Motor neuron (in vitro differentiated cells): ENCODE measurements at regions not wholly inside any gene's neighbourhood (a gene's known extent, or its start where the extent isn't known, plus 50 kb on each side); places are given as distances from the start of the nearest gene placed in this dataset.
A peak's percentile ranks its signal among the peaks of the same experiment; 100 is the strongest.

ENCODE experiments used
- ATAC-seq, 8 experiments: fragments of 200-7000 bp; cut with Tn5 transposase; replicated peaks in 6 of 8; 2 replicates each; pipeline ENCODE4 v1.8.0; 2021; ENCODE audit warnings: mild to moderate bottlenecking in 8 of 8, moderate library complexity in 8 of 8
- H3K27ac ChIP-seq, 2 donors: fragments of 250-450 bp; sonication (Bioruptor Pico); 2 replicates each; pipeline ENCODE4 v1.9.0; 2021; ENCODE audit warnings: antibody characterized with exemption in 2 of 2, mild to moderate bottlenecking in 2 of 2, moderate library complexity in 1 of 2
- H3K4me1 ChIP-seq, 2 donors: fragments of 250-450 bp; sonication (Bioruptor Pico); replicated peaks in 1 of 2; 2 replicates each; pipeline ENCODE4 v1.6.1; 2021; ENCODE audit warnings: antibody characterized with exemption in 2 of 2, mild to moderate bottlenecking in 2 of 2, moderate library complexity in 1 of 2
- H3K4me3 ChIP-seq, 5 donors: fragments of 250-450 bp; sonication (Bioruptor Pico); 2 replicates each; pipeline ENCODE4 v1.9.0; 2021; ENCODE audit warnings: antibody characterized with exemption in 5 of 5, mild to moderate bottlenecking in 5 of 5, moderate library complexity in 4 of 5
- WGBS, 10 experiments: fragments of 450-650 bp; shearing (Covaris generic); methylation state at CpG; one replicate each; pipeline ENCODE4 v1.0.0; 2022; 5-methylcytosine and 5-hydroxymethylcytosine counted together
- in situ Hi-C, 9 experiments: fragments of 400-800 bp; cut with MboI; loops; one replicate each; pipeline ENCODE4 v1.15.0; 2021; ENCODE audit warnings: low sequenced_read_pairs in 9 of 9, low pct_unique_long_range_greater_than_20kb in 2 of 9; ENCODE audit not compliant: unreplicated experiment in 9 of 9

DNA sequence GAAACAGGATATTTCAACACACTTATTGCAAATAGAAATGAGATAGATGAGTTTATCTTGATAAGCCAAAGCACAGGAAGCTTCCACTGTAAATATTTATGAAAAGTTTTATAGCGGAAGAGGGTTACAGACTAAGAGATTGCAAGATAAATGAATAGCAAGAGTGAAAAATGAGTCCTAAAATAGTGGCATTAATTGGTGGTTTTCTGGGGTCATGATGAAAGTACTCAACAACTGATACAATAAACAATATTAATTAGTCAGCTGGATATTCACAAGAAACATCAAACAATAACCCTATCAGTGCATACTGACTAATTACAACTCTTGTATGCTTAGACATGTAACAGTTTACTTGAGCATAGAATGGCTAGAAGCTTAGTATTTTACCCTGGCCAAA is 154.8 kb upstream of the CHODL start:
- WGBS, 10 experiments = 38 to 100% (median 80%) methylated on average over 1 of the region's 1 CpG; no CpG with 5 or more reads in 4 of the 10 experiments
- no peaks in the 10 kb centered on the region for H3K4me1 ChIP-seq
- no peak overlapping the region for H3K4me3 ChIP-seq
- H3K27ac ChIP-seq = no peak overlapping the region
- no peak for ATAC-seq
- in situ Hi-C loops = no loop called here

DNA sequence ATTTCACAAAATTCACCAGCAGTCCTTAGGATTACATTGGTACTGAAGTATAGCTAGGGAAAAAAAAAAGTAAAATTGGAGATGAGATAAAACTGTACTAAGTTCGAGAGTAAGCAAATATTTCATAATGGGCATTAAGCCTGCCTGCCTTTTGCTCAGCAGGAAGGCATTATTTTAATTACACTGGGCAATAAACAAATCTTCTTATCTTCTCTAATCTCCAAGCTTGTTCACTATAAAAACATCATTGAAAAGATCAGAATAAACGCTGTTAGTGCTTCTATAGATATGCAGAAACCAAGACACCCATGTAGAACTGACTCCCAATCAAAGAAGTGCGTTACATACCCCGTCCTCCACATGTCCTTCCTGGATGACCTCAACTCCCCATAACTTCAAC is 174.2 kb upstream of the CHODL start:
- 0 to 98% (median 68%) methylated on average over 1 to 4 of the region's 4 CpGs for WGBS, 10 experiments
- in situ Hi-C loops = loop anchor here in 1 of 9 experiments (25.0 kb wide), 1 partner anchor 92 kb away; no protein-coding TSS in a partner anchor
- Histone ChIP-seq H3K4me1 (no peaks in the 10 kb centered on the region), H3K4me3 (no peak overlapping the region), H3K27ac (no peak overlapping the region)
- ATAC-seq = no peak

DNA sequence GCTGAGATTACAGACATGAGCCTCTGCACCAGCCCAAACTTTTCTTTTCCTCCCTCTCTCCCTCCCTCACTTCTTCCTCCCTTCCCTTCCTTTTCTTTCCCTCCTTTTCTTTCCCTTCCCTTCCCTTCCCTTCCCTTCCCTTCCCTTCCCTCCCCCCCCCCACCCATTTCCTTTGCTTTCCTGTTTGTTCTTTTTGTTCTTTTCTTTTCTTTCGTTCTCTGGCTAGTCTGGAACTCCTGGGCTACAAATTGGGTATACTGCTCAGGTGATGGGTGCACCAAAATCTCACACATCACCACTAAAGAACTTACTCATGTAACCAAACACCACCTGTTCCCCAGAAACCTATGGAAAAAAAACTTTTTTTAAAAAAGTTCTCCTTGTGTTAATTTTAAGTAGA is 174.8 kb upstream of the CHODL start:
- no peak overlapping the region for H3K4me3 ChIP-seq
- no peak overlapping the region for H3K27ac ChIP-seq
- ATAC-seq = no peak
- no peaks in the 10 kb centered on the region for H3K4me1 ChIP-seq
- 43 to 100% methylated on average over 1 of the region's 1 CpG; no CpG with 5 or more reads in 8 of the 10 experiments for WGBS, 10 experiments
- in situ Hi-C loops = loop anchor here in 1 of 9 experiments (25.0 kb wide), 1 partner anchor 92 kb away; no protein-coding TSS in a partner anchor

DNA sequence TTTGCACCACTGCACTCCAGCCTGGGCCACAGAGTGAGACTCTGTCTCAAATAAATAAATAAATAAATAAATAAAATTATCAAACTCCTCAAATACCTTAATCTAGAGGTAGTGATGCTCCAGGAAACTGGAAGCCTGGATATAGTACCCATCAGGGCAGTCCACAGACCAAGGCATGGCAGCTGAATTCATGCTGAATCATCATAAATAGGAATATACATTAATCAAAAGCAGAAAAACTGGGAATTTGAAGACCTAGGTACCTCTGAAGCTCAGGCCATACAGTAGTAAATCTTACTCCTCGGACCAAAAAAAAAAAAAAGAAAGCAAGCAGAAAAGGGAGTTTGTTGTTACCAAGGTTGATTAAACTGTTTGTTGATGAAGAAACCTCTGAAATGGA is 184.2 kb upstream of the CHODL start:
- 0 to 91% (median 45%) methylated on average over 1 of the region's 1 CpG; no CpG with 5 or more reads in 2 of the 10 experiments for WGBS, 10 experiments
- in situ Hi-C loops = loop anchor here in 1 of 9 experiments (25.0 kb wide), 1 partner anchor 102 kb away; no protein-coding TSS in a partner anchor
- no peak for ATAC-seq

DNA sequence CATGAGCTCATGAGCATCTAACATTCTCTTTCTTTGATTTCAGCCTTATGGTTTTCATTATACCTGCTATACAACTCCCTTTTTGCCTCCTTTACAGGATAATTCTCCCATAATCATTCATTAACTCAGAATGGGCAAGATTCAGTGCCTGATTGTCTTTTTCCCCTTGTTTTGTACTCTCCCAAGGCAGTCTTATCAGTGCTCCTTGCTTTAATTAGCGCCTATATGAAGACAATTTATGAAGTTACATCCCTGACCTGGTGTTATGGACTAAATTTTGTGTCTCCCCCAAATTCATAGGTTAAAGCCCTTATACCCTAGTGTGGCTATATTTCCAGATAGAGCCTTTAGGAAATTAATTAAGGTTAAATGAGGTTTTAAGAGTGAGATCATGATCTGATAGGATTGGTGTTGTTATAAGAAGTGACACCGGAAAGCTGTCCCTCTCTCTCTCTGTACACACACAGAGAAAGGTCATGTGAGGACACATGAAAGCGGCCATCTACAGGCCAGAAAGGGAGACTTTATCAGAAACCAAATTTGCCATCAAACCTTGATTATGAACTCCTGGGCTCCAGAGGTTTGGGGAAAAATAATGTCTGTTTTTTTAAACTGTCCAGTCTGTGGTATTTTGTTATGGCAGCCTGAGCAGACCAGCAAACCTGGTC is 185.8 kb upstream of the CHODL start:
- H3K4me1 ChIP-seq = no peaks in the 10 kb centered on the region
- H3K4me3 ChIP-seq = no peak overlapping the region
- H3K27ac ChIP-seq = no peak overlapping the region
- no peak for ATAC-seq
- in situ Hi-C loops = loop anchor here in 1 of 9 experiments (25.0 kb wide), 1 partner anchor 103 kb away; no protein-coding TSS in a partner anchor
- 20 to 100% (median 80%) methylated on average over 1 to 3 of the region's 3 CpGs; no CpG with 5 or more reads in 1 of the 10 experiments for WGBS, 10 experiments

More for the DNA sequence above, 184.2 kb upstream of the CHODL start:
- H3K4me3 ChIP-seq = no peak overlapping the region
- no peaks in the 10 kb centered on the region for H3K4me1 ChIP-seq
- no peak overlapping the region for H3K27ac ChIP-seq

DNA sequence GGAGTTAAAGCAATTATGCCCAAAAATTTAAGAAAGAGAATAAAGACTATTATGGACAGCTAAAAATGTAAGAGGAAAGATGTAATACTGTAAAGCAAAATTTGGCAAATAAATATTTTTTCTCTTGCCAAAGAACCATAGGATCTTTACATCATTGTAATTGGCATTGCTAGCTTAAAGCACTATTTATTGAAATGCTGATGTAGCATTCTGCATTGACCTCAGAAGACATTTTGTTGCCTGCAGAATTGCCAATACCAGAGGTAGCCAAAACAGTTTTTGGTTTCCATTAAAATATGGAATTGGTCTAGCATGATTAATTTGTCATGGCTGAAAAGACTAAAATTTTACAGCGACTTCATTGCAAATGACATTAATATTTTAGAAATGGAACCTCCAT is 191.5 kb upstream of the CHODL start:
- ATAC-seq = no peak
- WGBS, 10 experiments = 0 to 92% (median 47%) methylated on average over 1 of the region's 1 CpG; no CpG with 5 or more reads in 2 of the 10 experiments
- Histone ChIP-seq H3K27ac (no peak overlapping the region), H3K4me3 (no peak overlapping the region), H3K4me1 (no peaks in the 10 kb centered on the region)
- in situ Hi-C loops = loop anchor here in 1 of 9 experiments (25.0 kb wide), 1 partner anchor 109 kb away; no protein-coding TSS in a partner anchor

DNA sequence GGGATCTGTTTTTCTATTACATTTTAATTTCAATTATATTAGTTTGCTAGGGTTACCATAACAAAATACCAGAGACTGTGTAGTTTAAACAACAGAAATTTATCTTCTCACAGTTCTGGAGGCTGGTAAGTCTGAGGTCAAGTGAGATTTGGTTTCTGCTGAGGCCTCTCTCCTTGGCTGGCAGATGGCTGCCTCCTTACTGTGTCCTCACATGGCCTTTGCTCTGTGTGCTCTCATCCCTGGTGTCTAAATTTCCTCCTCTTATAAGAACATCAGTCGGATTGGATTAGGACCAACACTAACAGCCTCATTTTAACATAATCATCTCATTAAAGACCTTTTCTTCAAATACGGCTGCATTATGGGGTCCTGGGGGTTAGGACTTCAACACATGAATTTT is 195.2 kb upstream of the CHODL start:
- Histone ChIP-seq H3K4me3 (no peak overlapping the region), H3K27ac (no peak overlapping the region), H3K4me1 (no peaks in the 10 kb centered on the region)
- in situ Hi-C loops = no loop called here
- ATAC-seq = no peak
- WGBS, 10 experiments = 0 to 100% (median 73%) methylated on average over 1 to 2 of the region's 2 CpGs; no CpG with 5 or more reads in 3 of the 10 experiments

DNA sequence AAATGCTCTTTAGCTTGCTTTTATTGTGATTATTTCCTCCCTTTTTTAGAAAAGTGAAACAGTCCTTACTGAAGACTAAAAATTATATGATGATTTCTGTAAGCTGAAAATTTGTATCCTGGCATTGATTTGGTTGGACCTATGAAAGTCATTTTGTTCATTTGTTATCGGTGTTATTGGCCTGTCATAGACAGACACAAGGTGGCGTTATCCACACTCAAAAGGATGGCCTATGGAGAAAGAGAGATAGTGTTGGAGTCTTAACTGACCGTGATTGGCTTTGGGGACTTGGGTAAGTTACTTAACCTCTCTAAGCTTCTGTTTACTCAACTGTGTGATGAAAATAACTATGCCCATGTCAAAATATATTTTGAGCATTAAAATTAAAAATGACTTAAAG is 203.6 kb upstream of the CHODL start:
- no peak overlapping the region for H3K27ac ChIP-seq
- WGBS, 10 experiments = 0 to 57% (median 29%) methylated on average over 1 to 3 of the region's 3 CpGs
- peaks cover 0 to 11% of the 10 kb centered on the region in 2 donors for H3K4me1 ChIP-seq
- ATAC-seq = peak in 5 of 8 experiments; percentile 31 to 56 (median 41)
- in situ Hi-C loops = no loop called here
- H3K4me3 ChIP-seq = no peak overlapping the region

DNA sequence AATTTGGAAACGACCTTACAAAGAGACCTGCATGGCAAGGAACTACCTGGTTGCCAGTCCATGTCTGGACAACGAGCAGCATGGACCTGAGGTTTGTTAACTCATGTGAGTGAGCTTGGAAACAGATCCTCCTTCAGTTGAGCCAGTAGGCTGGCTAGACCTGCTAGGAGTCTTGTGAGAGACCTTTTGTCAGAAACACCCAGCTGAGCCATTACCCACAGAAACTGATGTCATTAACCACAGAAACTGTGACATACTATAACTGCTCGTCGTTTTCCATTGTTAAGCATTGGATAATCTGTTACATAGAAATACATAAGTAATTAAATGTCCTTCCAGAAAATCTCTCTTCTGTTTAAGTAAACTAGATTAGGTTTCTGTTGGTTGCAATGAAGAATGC is 211.1 kb upstream of the C21orf91 start:
- Histone ChIP-seq H3K4me1 (no peaks in the 10 kb centered on the region), H3K27ac (no peak overlapping the region), H3K4me3 (no peak overlapping the region)
- WGBS, 10 experiments = 0 to 90% (median 44%) methylated on average over 1 to 4 of the region's 4 CpGs; no CpG with 5 or more reads in 2 of the 10 experiments
- ATAC-seq = no peak
- in situ Hi-C loops = no loop called here

DNA sequence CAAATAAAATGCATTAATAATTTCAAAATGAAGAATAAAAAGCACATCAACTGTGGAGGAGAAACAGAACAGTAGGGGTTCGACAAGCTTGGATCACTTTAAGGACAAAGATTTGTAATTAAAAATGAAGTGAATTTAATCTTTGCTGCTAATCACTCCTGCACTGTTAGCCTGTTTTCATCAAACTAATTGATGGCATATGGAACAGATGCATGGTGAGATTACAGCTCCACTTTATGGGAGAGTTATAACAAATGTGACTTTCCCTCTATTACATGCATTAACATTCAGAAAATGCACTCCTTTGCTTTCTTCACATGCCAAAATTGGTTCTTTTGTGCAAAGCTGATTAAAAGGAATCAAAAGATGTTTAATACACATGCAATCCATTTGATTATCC is 207.2 kb upstream of the C21orf91 start:
- Histone ChIP-seq H3K27ac (no peak overlapping the region), H3K4me3 (no peak overlapping the region), H3K4me1 (no peaks in the 10 kb centered on the region)
- in situ Hi-C loops = no loop called here
- 0% methylated on average over 1 of the region's 1 CpG; no CpG with 5 or more reads in 3 of the 10 experiments for WGBS, 10 experiments
- ATAC-seq = no peak

DNA sequence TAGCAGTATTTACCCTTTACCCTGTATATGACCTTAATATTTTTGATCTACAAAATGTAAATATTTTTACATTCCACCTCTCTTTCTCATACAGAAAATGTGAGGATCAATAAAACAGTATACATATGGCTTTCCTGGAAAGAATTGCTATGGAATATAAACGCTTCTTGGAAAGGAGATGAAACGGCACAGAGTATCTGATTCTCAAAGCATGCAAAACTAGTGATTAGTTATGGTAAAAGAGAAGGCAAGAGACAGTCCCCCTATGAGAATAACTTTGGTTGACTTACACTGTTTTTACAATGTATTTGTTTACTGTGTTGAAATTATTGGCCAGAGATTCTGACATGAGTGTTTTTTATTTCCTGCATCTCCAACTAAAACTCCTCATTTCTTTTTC is 204.6 kb upstream of the C21orf91 start:
- in situ Hi-C loops = no loop called here
- 0 to 83% (median 42%) methylated on average over 1 to 2 of the region's 2 CpGs; no CpG with 5 or more reads in 3 of the 10 experiments for WGBS, 10 experiments
- no peak for ATAC-seq
- no peak overlapping the region for H3K27ac ChIP-seq
- no peak overlapping the region for H3K4me3 ChIP-seq
- H3K4me1 ChIP-seq = no peaks in the 10 kb centered on the region

DNA sequence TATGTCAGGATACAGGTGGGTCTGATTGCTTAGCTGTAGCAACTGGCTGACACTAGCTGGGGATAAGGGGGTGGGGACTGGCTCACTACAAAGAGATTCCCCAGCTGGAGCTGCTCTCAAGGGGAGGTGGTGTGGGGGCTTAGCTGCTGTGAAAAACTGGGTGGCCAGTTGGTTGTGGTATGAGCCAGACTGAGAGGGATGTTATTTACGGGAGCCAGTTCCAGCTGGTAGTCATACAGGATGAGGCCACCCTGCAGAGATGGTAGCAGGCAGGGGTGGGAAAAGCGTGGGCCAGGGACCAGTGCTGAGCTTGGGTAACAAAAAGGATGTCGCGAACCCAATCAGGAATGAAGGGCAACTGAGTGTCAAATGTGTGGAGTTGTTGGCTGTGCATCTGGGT is 204.0 kb upstream of the C21orf91 start:
- in situ Hi-C loops = no loop called here
- Histone ChIP-seq H3K4me1 (no peaks in the 10 kb centered on the region), H3K4me3 (no peak overlapping the region), H3K27ac (no peak overlapping the region)
- 33 to 100% (median 83%) methylated on average over 1 to 3 of the region's 4 CpGs; no CpG with 5 or more reads in 7 of the 10 experiments for WGBS, 10 experiments
- no peak for ATAC-seq

DNA sequence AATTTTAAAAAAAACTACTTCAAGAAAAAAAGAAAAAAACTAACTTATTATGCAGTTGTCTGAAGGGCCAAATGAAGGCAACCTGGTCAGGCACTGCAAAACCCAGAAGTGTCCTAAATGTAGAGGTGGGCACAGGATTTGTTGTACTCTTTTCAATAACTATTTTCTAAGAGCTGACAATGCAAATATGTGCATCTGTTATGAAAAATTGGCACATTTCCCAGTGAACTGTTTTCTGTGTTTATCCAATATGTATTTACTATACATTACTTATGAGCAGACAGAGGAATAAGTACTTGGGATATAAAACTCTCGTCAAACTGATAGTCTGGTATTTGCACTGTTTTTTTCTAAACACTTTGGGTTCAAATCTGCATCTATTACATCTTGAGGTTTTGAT is 188.0 kb upstream of the C21orf91 start:
- ATAC-seq = no peak
- WGBS, 10 experiments = 0 to 100% (median 39%) methylated on average over 1 of the region's 1 CpG; no CpG with 5 or more reads in 4 of the 10 experiments
- in situ Hi-C loops = no loop called here

DNA sequence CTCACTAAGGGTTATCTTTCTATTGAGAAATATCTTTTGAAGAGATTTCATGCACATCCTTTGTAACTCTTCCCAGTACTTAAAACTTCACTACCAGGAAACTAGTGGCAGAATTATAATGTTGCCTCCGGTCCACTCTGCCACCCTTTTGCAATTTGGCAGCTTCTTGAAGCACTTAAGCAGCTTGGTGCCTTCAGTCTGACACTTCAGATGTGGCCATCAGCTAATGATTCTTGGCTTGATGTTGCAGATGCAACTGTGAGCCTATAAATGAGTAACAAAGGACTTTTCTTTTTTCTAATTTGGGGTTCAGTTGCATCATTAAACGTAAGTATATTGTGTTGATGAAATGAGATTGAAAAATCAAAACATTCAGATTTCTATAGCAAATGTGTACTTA is 187.5 kb upstream of the C21orf91 start:
- Histone ChIP-seq H3K4me3 (no peak overlapping the region), H3K4me1 (peaks cover 0 to 8% of the 10 kb centered on the region in 2 donors), H3K27ac (no peak overlapping the region)
- no peak for ATAC-seq
- in situ Hi-C loops = no loop called here
- 0 to 92% (median 24%) methylated on average over 1 to 2 of the region's 2 CpGs for WGBS, 10 experiments

More for the DNA sequence above, 188.0 kb upstream of the C21orf91 start:
- no peak overlapping the region for H3K27ac ChIP-seq
- H3K4me1 ChIP-seq = peaks cover 0 to 8% of the 10 kb centered on the region in 2 donors
- no peak overlapping the region for H3K4me3 ChIP-seq
